ENCODE measurements at regions not wholly inside any gene's neighbourhood (a gene's known extent, or its start where the extent isn't known, plus 50 kb on each side); places are given as distances from the start of the nearest gene placed in this dataset.

DNA sequence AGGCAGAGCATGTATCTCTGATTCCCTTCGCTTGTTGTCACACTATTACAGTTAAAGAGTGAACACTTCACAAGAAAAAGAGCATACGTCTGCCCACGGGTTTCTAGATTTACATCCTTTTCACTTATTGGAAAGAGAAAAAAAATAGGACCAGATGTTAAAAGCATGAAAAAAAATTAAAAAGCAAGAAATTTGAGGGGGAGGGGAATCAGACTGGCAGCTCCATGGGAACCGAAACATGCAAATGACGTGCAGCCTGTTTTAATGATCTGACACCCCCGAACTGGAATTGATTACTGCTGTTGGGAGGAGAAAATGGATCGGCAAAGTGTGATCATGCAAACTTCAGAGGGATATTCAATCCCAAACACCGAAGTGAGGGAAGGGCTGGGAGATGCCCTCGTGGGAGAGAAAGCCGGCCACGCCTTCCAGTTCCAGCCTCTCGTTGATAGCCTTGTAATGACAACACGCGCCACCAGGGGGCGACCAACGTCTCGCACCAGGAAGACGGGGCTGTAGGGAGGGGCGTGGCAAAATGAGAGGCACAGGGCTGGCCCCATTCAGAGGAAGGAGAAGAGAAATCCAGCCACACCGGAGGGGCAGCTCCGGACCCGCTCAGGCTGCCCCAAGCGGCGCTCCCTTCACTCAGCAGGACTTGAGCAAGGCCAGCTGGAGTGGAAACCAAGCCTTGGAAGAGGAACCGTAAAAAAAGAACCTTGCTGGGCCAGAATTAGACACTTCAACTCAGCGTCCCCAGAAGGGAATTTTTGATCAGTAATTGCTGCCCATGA is 53.8 kb upstream of the SYT13 start:
- ChIA-PET POLR2A (no interaction called here), CTCF (ENCODE audit: low intra/inter-chr PET ratio, low total read pairs) (interaction anchor here (1.3 to 2.0 kb wide), 2 partner anchors 316 to 431 kb away, joined by 3 to 13 read pairs; no protein-coding TSS in a partner anchor)
- in situ Hi-C loops (cut with HindIII; ENCODE audit: extremely low pct_ligation_motif_present, low pct_unique_long_range_greater_than_20kb) (loop anchor here (10.0 kb wide), 2 partner anchors 405 to 435 kb away; no protein-coding TSS in a partner anchor), intact Hi-C loops (cut with micrococcal nuclease; ENCODE audit: unreplicated experiment) (no loop called here)
- DNase-seq (ENCODE audit: low spot score) (peak; percentile 78), ATAC-seq (peak; percentile 98), FAIRE-seq (peak; percentile 51)
- Histone ChIP-seq H3K4me3 (replicated peaks in 1 of 3; ENCODE audit: insufficient read depth in 1 of 3, low read depth in 2 of 3, low read length in 3 of 3) (no peak overlapping the region), H4K20me1 (ENCODE audit: insufficient read depth, low read length) (no peaks in the 10 kb centered on the region), H3K79me2 (ENCODE audit: insufficient read depth, low read length) (no peaks in the 10 kb centered on the region), H3K4me1 (ENCODE audit: insufficient read depth, low read length) (no peaks in the 10 kb centered on the region), H3K27ac (ENCODE audit: extremely low read length, insufficient read depth, low read length) (no peak overlapping the region), H3K27me3 (ENCODE audit: control insufficient read depth in 1 of 2, insufficient read depth in 2 of 2, low read length in 2 of 2) (peaks cover 2 to 6% of the 10 kb centered on the region in 2 experiments; a peak in 3 of 5 replicates), H3K9me3 (ENCODE audit: low read length) (no peaks in the 10 kb centered on the region), H2AFZ (ENCODE audit: low read length) (no peak overlapping the region), H3K4me2 (ENCODE audit: low read depth, low read length) (no peak overlapping the region), H3K36me3 (replicated peaks in 1 of 2; ENCODE audit: control insufficient read depth in 1 of 2, insufficient read depth in 2 of 2, low read length in 2 of 2) (peaks cover 0 to 1% of the 10 kb centered on the region in 2 experiments; a peak in 1 of 5 replicates), H3K9ac (ENCODE audit: insufficient read depth, low read depth, low read length) (no peak overlapping the region)
- 23% methylated on average over 25 of the region's 26 CpGs for WGBS (ENCODE audit: low lambda C conversion rate)
- BruUV-seq (replicated peaks) = no TSS peak
- TF ChIP-seq RAD21 (CRISPR knock-in tag; IDR thresholded peaks at IDR 0.05) (peak; percentile 53), IRX3 (CRISPR knock-in tag; IDR thresholded peaks at IDR 0.05; ENCODE audit: borderline replicate concordance, low read depth) (no peak), TCF7L2 (IDR thresholded peaks at IDR 0.05; ENCODE audit: low read depth, low read length) (no peak), IKZF1 (IDR thresholded peaks at IDR 0.05) (no peak), ONECUT2 (CRISPR knock-in tag; IDR thresholded peaks at IDR 0.05) (no peak), RELA (CRISPR knock-in tag; IDR thresholded peaks at IDR 0.05) (no peak), RXRB (CRISPR knock-in tag; IDR thresholded peaks at IDR 0.05; ENCODE audit: borderline replicate concordance) (no peak), SALL1 (CRISPR knock-in tag; IDR thresholded peaks at IDR 0.05) (peak; percentile 47; the same call in 1 of the 2 replicates), SATB2 (CRISPR knock-in tag; IDR thresholded peaks at IDR 0.05) (no peak), ZNF124 (CRISPR knock-in tag; IDR thresholded peaks at IDR 0.05) (no peak), FOXK1 (CRISPR knock-in tag; IDR thresholded peaks at IDR 0.05; ENCODE audit: borderline replicate concordance, low read depth) (peak; percentile 45; the same call in 1 of the 2 replicates), ZNF737 (CRISPR knock-in tag; IDR thresholded peaks at IDR 0.05; ENCODE audit: borderline replicate concordance) (0 out of 2 replicates have a peak, but pooled peaks have one; percentile 28), MATR3 (CRISPR knock-in tag; IDR thresholded peaks at IDR 0.05) (no peak), ZNF557 (CRISPR knock-in tag; IDR thresholded peaks at IDR 0.05) (no peak), FOSL2 (CRISPR knock-in tag; IDR thresholded peaks at IDR 0.05) (0 out of 2 replicates have a peak, but pooled peaks have one; percentile 27), SMYD3 (CRISPR knock-in tag; IDR thresholded peaks at IDR 0.05) (no peak), SMC3 (IDR thresholded peaks at IDR 0.05; ENCODE audit: low read length) (0 out of 2 replicates have a peak, but pooled peaks have one; percentile 18)
- TF ChIP-seq, protein P1, sequence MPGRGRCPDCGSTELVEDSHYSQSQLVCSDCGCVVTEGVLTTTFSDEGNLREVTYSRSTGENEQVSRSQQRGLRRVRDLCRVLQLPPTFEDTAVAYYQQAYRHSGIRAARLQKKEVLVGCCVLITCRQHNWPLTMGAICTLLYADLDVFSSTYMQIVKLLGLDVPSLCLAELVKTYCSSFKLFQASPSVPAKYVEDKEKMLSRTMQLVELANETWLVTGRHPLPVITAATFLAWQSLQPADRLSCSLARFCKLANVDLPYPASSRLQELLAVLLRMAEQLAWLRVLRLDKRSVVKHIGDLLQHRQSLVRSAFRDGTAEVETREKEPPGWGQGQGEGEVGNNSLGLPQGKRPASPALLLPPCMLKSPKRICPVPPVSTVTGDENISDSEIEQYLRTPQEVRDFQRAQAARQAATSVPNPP (CRISPR knock-in tag; IDR thresholded peaks at IDR 0.05) = no peak
- TF ChIP-seq, protein P2, sequence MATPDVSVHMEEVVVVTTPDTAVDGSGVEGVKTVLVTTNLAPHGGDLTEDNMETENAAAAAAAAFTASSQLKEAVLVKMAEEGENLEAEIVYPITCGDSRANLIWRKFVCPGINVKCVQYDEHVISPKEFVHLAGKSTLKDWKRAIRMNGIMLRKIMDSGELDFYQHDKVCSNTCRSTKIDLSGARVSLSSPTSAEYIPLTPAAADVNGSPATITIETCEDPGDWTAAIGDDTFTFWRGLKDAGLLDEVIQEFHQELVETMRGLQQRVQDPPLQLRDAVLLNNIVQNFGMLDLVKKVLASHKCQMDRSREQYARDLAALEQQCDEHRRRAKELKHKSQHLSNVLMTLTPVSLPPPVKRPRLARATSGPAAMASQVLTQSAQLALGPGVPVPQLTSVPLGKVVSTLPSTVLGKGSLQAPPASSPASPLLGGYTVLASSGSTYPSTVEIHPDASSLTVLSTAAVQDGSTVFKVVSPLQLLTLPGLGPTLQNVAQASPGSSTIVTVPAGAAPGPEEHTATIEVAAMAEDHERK (CRISPR knock-in tag; IDR thresholded peaks at IDR 0.05; ENCODE audit: low read depth) = no peak
- TF ChIP-seq, protein P3, sequence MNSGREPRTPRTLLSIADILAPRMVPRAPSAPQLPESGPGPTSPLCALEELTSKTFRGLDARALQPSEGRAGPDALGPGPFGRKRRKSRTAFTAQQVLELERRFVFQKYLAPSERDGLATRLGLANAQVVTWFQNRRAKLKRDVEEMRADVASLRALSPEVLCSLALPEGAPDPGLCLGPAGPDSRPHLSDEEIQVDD (CRISPR knock-in tag; IDR thresholded peaks at IDR 0.05; ENCODE audit: borderline replicate concordance) = no peak
- TF ChIP-seq, protein P4, sequence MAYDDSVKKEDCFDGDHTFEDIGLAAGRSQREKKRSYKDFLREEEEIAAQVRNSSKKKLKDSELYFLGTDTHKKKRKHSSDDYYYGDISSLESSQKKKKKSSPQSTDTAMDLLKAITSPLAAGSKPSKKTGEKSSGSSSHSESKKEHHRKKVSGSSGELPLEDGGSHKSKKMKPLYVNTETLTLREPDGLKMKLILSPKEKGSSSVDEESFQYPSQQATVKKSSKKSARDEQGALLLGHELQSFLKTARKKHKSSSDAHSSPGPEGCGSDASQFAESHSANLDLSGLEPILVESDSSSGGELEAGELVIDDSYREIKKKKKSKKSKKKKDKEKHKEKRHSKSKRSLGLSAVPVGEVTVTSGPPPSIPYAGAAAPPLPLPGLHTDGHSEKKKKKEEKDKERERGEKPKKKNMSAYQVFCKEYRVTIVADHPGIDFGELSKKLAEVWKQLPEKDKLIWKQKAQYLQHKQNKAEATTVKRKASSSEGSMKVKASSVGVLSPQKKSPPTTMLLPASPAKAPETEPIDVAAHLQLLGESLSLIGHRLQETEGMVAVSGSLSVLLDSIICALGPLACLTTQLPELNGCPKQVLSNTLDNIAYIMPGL (CRISPR knock-in tag; IDR thresholded peaks at IDR 0.05; ENCODE audit: borderline replicate concordance in 1 of 2, low read depth in 1 of 2) = peak in 1 of 2 experiments; percentile 46; a peak in 1 of 4 replicates
